OCI-LY7 (cell line): ENCODE measurements at regions not wholly inside any gene's neighbourhood (a gene's known extent, or its start where the extent isn't known, plus 50 kb on each side); places are given as distances from the start of the nearest gene placed in this dataset.

Experiments used
- CTCF ChIP-seq: fragments of 200-600 bp; sonication (generic); conservative IDR thresholded peaks from 2 replicates; pipeline ENCODE4 v1.5.1; 2014; ENCODE audit warnings: mild to moderate bottlenecking, antibody characterized with exemption, low read length, moderate library complexity, mixed read lengths
- EZH2phosphoT487 ChIP-seq: fragments of 200-600 bp; sonication (generic); IDR thresholded peaks from 2 replicates; pipeline ENCODE4 v1.6.1; 2018; ENCODE audit warnings: low read depth, borderline replicate concordance, mild to moderate bottlenecking, mixed run types, antibody characterized with exemption, low read length, moderate library complexity, mixed read lengths

- TF ChIP-seq CTCF (no peak), EZH2phosphoT487 (no peak)
Observed at GRCh38 chr2:184413671-184414229, 184.6 kb upstream of the ZNF804A start.
